AG09319 (cell line): ENCODE measurements at regions not wholly inside any gene's neighbourhood (a gene's known extent, or its start where the extent isn't known, plus 50 kb on each side); places are given as distances from the start of the nearest gene placed in this dataset.

Source experiments
- DNase-seq: peaks from one replicate; pipeline ENCODE4 v3.0.0-alpha.2; 2010; ENCODE audit warnings: low read depth; ENCODE audit errors: extremely low read depth
- TF ChIP-seq, protein P1 (sequence below): IDR thresholded peaks from 2 replicates; pipeline ENCODE4 v1.5.1; 2011; ENCODE audit warnings: low read depth, mild to moderate bottlenecking, inconsistent platforms, low read length, moderate library complexity

DNA sequence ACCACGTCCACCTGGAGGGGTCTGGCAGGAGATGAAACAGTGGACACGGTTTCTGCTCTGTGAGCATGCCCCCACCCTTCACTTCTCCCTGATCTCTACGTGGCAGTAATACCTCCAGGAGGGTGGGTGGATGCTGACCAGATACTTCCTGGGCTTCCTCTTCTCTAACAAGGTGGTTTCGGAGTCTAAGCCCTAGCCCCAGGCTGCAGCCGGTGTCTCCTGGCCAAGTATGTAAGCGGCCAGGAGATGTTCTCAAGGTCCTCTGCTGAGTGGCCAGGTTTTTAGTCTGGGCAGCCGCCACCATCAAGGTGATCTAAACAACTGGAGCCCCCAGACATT lies 101.8 kb upstream of the ASB18 start:
- no peak for DNase-seq
- TF ChIP-seq, protein P1, sequence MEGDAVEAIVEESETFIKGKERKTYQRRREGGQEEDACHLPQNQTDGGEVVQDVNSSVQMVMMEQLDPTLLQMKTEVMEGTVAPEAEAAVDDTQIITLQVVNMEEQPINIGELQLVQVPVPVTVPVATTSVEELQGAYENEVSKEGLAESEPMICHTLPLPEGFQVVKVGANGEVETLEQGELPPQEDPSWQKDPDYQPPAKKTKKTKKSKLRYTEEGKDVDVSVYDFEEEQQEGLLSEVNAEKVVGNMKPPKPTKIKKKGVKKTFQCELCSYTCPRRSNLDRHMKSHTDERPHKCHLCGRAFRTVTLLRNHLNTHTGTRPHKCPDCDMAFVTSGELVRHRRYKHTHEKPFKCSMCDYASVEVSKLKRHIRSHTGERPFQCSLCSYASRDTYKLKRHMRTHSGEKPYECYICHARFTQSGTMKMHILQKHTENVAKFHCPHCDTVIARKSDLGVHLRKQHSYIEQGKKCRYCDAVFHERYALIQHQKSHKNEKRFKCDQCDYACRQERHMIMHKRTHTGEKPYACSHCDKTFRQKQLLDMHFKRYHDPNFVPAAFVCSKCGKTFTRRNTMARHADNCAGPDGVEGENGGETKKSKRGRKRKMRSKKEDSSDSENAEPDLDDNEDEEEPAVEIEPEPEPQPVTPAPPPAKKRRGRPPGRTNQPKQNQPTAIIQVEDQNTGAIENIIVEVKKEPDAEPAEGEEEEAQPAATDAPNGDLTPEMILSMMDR: no peak

DNA sequence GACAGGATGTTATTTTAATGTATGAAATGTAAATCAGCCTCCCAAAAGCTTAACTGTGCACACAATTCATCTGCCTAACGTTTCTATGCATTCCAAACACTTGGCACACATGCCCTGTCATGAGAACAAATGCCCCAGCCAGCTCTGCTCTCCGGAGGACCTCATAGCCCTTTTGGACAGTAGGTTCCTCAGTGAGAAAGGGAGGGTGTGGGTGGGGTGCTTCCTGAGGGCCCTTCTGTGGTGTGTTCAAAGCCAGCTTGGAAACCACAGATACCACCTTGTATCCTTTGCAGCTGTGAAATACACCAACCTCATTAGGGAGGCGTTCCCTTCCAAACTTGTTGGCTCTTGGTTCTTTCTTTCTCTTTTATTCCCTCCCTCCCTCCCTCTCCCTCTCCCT lies 102.2 kb upstream of the ASB18 start:
- TF ChIP-seq, protein P1: no peak
- no peak for DNase-seq

DNA sequence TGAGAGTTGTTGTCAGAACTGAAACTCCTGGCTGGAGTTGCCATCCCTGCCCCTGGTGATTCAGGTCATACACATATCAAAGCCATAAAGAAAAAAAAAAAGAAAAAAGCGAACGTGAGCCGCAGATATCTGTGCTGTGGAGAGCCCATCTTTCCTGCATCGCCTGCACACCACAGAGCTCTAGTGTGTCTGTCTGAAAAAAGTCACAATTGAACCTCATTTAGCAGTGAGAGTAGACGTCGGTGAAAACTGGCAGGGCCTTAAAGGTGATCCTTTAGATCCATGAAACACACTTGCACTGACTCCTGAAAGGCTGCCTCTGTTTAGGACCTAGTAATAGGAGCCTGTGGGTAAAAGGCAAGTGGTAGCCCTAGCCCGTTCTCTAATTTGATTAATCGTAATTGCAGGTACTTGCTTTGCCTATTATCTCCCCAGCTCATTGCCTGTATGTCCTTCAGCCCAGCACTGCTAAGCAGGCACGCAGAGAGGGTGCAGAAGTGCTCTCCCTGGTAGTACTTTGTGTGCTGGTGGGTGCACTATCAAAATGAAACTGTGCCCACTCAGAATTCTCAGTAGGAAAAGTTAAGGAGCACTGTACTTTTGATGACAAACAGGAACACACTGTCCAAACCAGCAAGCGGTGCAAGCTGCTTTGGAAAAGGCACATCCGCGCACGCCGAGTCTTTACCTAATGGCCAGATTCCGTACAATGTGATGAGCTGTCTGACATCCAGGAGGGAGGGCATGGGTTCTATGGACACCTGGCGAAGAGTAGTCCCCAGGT lies 103.5 kb upstream of the ASB18 start:
- TF ChIP-seq, protein P1: no peak
- no peak for DNase-seq

DNA sequence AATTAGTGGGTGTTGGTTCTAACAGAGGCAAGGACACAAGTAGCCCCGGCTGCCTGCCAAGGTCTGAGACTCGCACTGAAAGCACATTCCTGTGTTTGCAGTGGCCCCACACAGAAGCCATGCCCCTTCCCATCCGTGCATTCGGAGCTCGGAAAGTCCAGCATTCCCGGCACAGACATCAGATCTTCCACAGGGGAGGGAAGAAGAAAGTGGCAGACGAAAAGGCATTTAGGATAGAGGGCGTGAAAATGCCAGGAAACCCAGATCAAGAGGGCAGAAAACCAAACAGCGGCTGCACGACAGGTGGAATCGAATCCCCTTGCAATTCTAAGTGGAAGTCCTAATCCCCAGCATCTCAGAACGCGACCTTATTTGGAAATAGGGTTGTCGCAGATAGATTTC lies 105.5 kb upstream of the ASB18 start:
- TF ChIP-seq, protein P1: no peak
- no peak for DNase-seq

DNA sequence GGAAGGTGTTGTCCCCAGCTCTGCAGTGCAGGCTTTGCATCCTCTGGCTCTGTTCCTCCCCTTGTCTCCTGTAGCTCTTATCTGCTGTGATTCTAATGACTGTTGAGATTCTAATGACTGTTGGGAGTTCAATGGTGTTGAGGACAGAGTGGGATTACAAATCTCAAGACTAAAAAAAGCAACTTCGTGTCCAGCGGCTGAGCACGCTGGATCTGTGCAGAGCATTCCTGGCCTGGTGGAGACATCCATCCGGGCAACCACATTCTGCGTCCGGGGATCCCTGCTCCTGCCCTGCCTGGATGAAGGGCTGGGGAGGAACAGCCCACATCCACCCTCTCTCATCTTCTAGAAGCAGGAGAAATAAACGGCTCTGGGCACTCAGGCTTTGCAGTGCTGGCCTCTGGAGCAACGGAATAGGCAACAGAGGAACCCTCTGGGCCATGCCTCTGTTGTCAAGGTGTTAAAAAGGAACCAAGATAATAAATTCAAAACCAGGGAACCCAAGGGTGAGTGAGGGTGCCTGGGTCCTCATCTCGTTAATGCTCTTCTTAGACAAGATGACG lies 106.7 kb upstream of the ASB18 start:
- TF ChIP-seq, protein P1: no peak
- no peak for DNase-seq

DNA sequence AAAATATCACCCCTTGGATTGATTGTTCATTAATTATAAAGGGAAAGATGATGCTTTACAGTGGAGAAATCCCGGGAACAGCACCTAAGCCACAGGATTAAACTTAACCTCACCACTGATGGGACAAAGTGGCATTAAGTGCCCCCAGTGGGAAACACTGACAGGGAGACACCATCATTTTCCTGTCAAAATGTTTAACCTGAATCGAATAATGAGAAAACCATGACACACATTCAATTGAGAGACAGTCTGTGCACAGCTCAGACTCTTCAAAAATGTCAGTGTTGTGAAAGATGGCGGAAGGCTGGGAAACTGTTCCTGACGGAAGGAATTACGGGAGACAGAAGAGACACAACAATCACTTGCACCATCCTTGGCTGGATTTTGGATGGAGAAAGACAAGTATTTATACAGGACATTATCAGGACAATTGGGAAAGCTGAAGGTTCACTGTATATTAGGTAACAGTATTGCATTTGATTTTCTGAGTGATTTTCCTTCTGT lies 111.8 kb upstream of the ASB18 start:
- TF ChIP-seq, protein P1: no peak
- DNase-seq: no peak

DNA sequence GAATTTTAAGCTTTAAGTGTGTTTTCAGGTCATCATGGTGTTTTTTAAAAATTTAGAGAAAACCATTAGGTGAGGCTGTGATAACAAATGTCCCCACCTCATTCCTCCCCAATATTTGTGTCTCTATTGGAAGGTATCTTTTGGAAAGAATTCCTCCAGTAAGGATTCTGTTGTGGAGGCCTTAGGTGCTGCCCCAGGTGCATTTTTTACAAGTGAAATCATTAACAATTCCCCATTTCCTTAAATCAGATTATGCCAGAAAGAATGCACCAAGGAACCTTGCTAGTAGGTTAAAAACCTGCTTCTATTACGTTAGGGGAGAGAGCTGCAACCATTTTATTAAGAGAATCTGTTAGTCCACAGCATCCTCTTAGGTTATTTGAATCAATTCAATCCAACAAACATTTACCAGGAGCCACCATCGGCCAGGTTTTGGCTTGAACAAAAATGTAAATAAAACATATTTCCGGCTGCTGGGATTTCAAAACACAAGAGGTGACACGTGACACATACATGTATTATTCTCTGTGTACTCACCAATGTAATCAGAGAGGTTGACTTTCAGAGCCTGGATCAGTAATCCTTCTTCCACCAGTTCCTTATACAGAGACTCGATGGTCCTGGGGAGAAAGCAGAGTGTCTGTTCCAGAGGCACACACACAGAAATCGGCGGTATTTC lies 112.5 kb upstream of the ASB18 start:
- no peak for DNase-seq
- TF ChIP-seq, protein P1: no peak
